ENCODE measurements at regions not wholly inside any gene's neighbourhood (a gene's known extent, or its start where the extent isn't known, plus 50 kb on each side); places are given as distances from the start of the nearest gene placed in this dataset.

- TF ChIP-seq EZH2phosphoT487 (IDR thresholded peaks at IDR 0.05; ENCODE audit: borderline replicate concordance) = no peak
These were observed 223.2 kb upstream of the EXOC2 start (continued) for GRCh38 chr6:916131-916530.

GRCh38 chr6:912871-913835, 220.2 kb upstream of the EXOC2 start:
- ChIA-PET POLR2A (interaction anchor here (0.6 kb wide), 1 partner anchor 422 kb away, joined by 3 read pairs; no protein-coding TSS in a partner anchor), RAD21 (ENCODE audit: low non-redundant PET in 1 of 2, low total read pairs in 2 of 2, uncharacterized antibody in 2 of 2, unreplicated experiment in 2 of 2) (interaction anchor here (0.6 to 1.3 kb wide), 6 partner anchors 115 to 554 kb away, joined by 3 to 9 read pairs (median 3); no protein-coding TSS in a partner anchor), CTCF (interaction anchor here (0.6 to 1.7 kb wide), 12 partner anchors 71 to 523 kb away, joined by 3 to 19 read pairs (median 4); no protein-coding TSS in a partner anchor)
- no peak overlapping the region for H3K27ac ChIP-seq (ENCODE audit: low read depth, low read length)
- no peaks in the 10 kb centered on the region for H3K27me3 ChIP-seq (ENCODE audit: insufficient read depth, low read length)
- no peaks in the 10 kb centered on the region for H4K20me1 ChIP-seq (ENCODE audit: insufficient read depth)
- H3K4me1 ChIP-seq (ENCODE audit: control insufficient read depth in 1 of 2, insufficient read depth in 2 of 2, low read length in 2 of 2) = no peaks in the 10 kb centered on the region
- no peaks in the 10 kb centered on the region for H3K79me2 ChIP-seq (ENCODE audit: insufficient read depth, low read length)
- no peaks in the 10 kb centered on the region for H3K9me2 ChIP-seq (ENCODE audit: insufficient read depth)
- H3K9me3 ChIP-seq (ENCODE audit: control insufficient read depth in 1 of 2, insufficient read depth in 1 of 2, low read depth in 1 of 2, low read length in 2 of 2) = 0 out of 4 replicates have a peak, but pooled peaks cover 0 to 4% of the 10 kb centered on the region in 2 experiments
- BruUV-seq (replicated peaks) = no TSS peak
- no peak for TF ChIP-seq POLR2A (IDR thresholded peaks at IDR 0.05; ENCODE audit: borderline replicate concordance, extremely low read depth, insufficient read depth, insufficient read length)
- TF ChIP-seq CTCF (IDR thresholded peaks at IDR 0.05 in 2 of 3, conservative IDR thresholded peaks at IDR 0.05 in 1 of 3; ENCODE audit: borderline replicate concordance in 1 of 3, insufficient read depth in 1 of 3, low read depth in 2 of 3, low read length in 2 of 3) = peak; percentile 29 to 61 (median 38); a peak in 5 of 6 replicates
- TF ChIP-seq RAD21 (IDR thresholded peaks at IDR 0.05; ENCODE audit: low read depth) = peak; percentile 69
- ATAC-seq (peak; percentile 90), DNase-seq (ENCODE audit: low read depth, low spot score) (peak; percentile 22)
- no peak overlapping the region for H2AFZ ChIP-seq (ENCODE audit: low read depth, low read length, poor library complexity, severe bottlenecking)
- H3K36me3 ChIP-seq (ENCODE audit: control insufficient read depth in 1 of 2, insufficient read depth in 2 of 2, low read length in 2 of 2) = no peaks in the 10 kb centered on the region
- H3K9ac ChIP-seq (ENCODE audit: low read length) = no peak overlapping the region
- intact Hi-C loops (cut with micrococcal nuclease) = loop anchor here (1.0 to 10.0 kb wide), 3 partner anchors 423 to 512 kb away; no protein-coding TSS in a partner anchor
- no peak overlapping the region for H3K4me3 ChIP-seq (replicated peaks in 1 of 2; ENCODE audit: low read depth in 1 of 2, low read length in 2 of 2)
- H3K4me2 ChIP-seq (ENCODE audit: low read length) = no peak overlapping the region
